ENCODE measurements at regions not wholly inside any gene's neighbourhood (a gene's known extent, or its start where the extent isn't known, plus 50 kb on each side); places are given as distances from the start of the nearest gene placed in this dataset.

- Histone ChIP-seq H3K27me3 (ENCODE audit: control insufficient read depth in 2 of 2, insufficient read depth in 2 of 2, low read length in 2 of 2) (peaks cover 0 to 4% of the 10 kb centered on the region in 2 experiments), H3K9me3 (replicated peaks; ENCODE audit: control insufficient read depth, insufficient read depth, low read length) (no peaks in the 10 kb centered on the region), H3K4me3 (replicated peaks in 1 of 3; ENCODE audit: insufficient read depth in 1 of 3, low read depth in 1 of 3, low read length in 3 of 3) (no peak overlapping the region), H2AFZ (ENCODE audit: low read depth, low read length) (no peak overlapping the region), H3K79me2 (ENCODE audit: control insufficient read depth, insufficient read depth, low read length) (no peaks in the 10 kb centered on the region), H4K20me1 (replicated peaks; ENCODE audit: control insufficient read depth, extremely low read depth, insufficient read depth, low read length) (no peaks in the 10 kb centered on the region), H3K36me3 (ENCODE audit: control insufficient read depth in 2 of 2, extremely low read depth in 1 of 2, insufficient read depth in 2 of 2, low read length in 2 of 2) (no peaks in the 10 kb centered on the region), H3K9ac (replicated peaks; ENCODE audit: extremely low read depth, insufficient read depth, low read length) (no peak overlapping the region), H3K27ac (ENCODE audit: insufficient read depth, low read depth, low read length) (no peak overlapping the region), H3K9me1 (replicated peaks; ENCODE audit: control insufficient read depth, extremely low read depth, insufficient read depth, low read length) (no peaks in the 10 kb centered on the region), H3K4me1 (ENCODE audit: control insufficient read depth, extremely low read depth, insufficient read depth, low read length) (no peaks in the 10 kb centered on the region), H3K4me2 (ENCODE audit: insufficient read depth, low read length) (no peak overlapping the region)
- DNase-seq (ENCODE audit: low read depth, low spot score) (no peak), FAIRE-seq (no peak)
- POLR2A ChIA-PET: no interaction called here
- intact Hi-C loops (cut with micrococcal nuclease) (no loop called here), dilution Hi-C loops (cut with MboI; ENCODE audit: extremely low pct_ligation_motif_present, low sequenced_read_pairs) (no loop called here)
- CTCF ChIA-PET: no interaction called here
- no peak for TF ChIP-seq MYC (IDR thresholded peaks at IDR 0.05; ENCODE audit: low read depth, low read length)
- no peak for TF ChIP-seq EZH2 (IDR thresholded peaks at IDR 0.05; ENCODE audit: borderline replicate concordance, low read depth, low read length, severe bottlenecking)
- TF ChIP-seq FOS (IDR thresholded peaks at IDR 0.05; ENCODE audit: borderline replicate concordance, insufficient read depth, low read length): no peak
- no peak for TF ChIP-seq GATA2 (IDR thresholded peaks at IDR 0.05; ENCODE audit: insufficient read depth, insufficient read length, low read depth, low read length)
- TF ChIP-seq CTCF (IDR thresholded peaks at IDR 0.05; ENCODE audit: extremely low read depth in 1 of 2, insufficient read depth in 1 of 2, low read depth in 1 of 2, low read length in 2 of 2): no peak
- no peak for TF ChIP-seq POLR2A (IDR thresholded peaks at IDR 0.05; ENCODE audit: low read depth, low read length)
- TF ChIP-seq, protein P1, sequence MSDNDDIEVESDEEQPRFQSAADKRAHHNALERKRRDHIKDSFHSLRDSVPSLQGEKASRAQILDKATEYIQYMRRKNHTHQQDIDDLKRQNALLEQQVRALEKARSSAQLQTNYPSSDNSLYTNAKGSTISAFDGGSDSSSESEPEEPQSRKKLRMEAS (IDR thresholded peaks at IDR 0.05; ENCODE audit: insufficient read depth, insufficient read length): no peak
- TF ChIP-seq JUN (IDR thresholded peaks at IDR 0.05; ENCODE audit: borderline replicate concordance, insufficient read depth, insufficient read length, low read depth): no peak
- TF ChIP-seq POLR2AphosphoS5 (IDR thresholded peaks at IDR 0.05; ENCODE audit: insufficient read depth, low read depth, low read length): no peak
- BruUV-seq (replicated peaks): no TSS peak
These were observed 69.9 kb downstream of the GLI2 start for GRCh38 chr2:120805602-120806001.
